NCI-H2171 treated with DMSO at 0.1 percent for 48 hours (cell line): ENCODE measurements at regions not wholly inside any gene's neighbourhood (a gene's known extent, or its start where the extent isn't known, plus 50 kb on each side); places are given as distances from the start of the nearest gene placed in this dataset.
A peak's percentile ranks its signal among the peaks of the same experiment; 100 is the strongest.
"Not testable (repeated sequence)": the region's sequence is repeated elsewhere in the genome, so short reads cannot be mapped to it uniquely, and the experiment has no call there.

ENCODE experiments used
- DNase-seq: peaks from one replicate; lab custom pipeline; 2025; lab: John Stamatoyannopoulos, UW

DNA sequence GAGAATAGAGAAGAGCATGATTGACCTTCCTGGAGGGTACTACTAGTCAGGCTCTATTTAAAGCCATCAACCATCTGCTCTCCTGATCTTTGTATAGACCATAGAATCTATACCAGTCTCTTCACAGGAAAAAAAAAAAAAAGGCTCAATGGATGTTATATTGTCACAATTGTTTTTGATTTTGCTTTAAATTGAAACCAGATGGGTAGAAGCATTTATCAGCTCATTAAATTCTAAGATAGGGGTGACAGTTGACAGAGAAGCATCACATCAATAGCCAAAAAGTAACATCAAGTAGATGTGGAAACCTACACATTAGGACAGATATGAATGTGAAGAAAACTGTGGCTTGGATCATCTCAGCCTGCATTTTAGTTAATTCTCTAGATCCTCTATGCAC, 558.9 kb upstream of the MBL2 start:
- no peak for DNase-seq

DNA sequence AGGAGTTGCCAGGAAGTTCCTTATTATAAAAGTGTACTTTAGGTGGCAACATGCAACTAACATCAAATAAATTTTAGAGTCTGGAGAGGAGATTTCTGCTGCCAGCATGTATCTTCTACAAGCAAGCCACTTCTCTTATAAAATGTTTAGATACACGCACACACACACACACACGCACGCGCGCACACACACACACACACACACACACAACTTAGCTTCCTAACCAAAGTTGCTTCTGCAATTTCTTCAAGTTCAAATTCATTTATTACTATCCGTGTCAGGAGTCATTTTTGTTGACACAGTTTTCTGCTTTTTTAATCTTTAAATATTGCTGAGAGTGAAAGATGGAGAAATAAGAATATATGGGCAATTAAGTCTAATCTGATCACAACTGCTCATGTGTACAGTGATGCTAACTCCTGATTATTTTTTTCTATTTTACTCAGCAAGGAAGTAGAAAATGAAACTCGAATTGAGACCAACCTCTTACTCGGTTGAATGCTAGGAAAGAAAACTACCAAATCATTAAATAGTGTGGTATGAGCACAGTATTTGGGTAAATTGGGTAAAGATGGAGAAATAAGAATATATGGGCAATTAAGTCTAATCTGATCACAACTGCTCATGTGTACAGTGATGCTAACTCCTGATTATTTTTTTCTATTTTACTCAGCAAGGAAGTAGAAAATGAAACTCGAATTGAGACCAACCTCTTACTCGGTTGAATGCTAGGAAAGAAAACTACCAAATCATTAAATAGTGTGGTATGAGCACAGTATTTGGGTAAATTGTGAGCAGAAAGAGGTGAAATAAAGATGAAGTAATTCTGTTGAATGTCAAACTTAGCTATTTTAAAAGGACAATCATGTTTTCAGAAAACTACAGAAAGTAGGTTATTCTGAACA, 554.1 kb upstream of the MBL2 start:
- DNase-seq, result not testable (repeated sequence)

DNA sequence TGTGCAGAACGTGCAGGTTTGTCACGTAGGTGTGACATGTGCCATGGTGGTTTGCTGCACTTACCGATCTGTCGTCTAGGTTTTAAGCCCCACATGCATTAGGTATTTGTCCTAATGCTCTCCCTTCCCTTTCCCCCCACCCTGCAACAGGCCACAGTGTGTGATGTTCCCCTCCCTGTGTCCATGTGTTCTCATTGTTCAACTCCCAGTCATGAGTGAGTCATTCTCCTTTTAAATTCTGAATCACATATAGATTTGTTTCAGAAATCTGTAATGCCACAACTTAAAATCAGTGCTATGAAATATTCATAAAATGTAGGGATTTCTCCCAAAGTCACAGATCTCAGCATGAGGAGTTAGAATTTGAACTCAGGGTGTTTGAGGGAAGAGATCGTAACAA, 552.5 kb upstream of the MBL2 start:
- no peak for DNase-seq

DNA sequence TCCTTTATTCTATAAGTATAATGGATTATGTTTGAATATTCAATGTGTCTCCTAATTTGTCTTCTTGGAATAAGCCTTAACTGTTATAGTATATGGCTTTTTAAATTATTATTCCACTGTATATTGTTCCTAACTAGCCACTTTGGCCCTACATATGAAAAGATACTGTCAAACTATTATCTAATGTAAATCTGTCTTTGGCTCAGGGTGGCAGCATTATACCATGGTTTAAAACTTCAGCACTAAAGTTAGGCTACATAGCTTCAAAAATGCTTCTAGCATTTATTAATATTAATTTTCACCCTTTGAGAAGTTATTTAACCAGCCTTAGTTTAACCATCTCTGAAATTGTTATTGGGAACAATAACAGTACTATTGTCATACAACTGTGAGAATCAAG, 543.1 kb upstream of the MBL2 start:
- DNase-seq, result no peak

DNA sequence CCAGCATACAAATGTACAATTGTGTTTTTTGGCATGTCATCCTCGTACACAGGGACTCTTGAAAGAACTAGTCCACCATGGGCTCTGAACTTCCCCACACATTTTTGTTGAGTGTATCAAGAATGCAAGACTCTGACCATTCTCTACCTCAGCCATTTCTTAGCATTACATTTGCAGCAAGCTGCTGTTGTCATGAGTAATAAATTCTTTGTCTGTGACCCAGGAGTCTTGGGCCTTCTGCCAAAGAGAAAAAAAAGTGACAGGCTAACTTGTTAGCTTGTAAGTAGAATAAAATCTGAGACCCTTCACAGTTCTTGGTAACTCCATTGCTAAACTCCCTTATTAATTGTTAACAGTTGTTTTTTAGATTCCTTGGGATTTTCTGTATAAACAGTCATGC, 542.3 kb upstream of the MBL2 start:
- no peak for DNase-seq

DNA sequence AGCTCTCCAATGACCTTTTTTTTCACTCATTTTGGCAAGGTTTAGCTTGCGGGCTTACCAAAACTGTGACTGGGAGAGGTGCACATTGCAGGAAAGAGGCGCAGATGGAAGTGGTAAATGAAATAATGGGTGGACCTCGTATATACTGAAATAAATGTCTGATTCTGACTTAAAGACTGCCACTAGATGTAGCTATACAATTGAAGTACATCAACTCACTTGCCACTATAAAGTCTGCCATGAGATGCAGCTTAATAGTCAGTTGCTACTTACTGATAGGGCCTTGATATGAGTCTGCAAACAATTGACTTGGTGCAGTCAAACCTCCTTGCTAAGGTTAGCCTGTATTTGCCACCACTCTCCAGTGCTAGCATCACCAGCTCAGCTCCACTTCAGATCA, 525.9 kb upstream of the MBL2 start:
- DNase-seq, result no peak

DNA sequence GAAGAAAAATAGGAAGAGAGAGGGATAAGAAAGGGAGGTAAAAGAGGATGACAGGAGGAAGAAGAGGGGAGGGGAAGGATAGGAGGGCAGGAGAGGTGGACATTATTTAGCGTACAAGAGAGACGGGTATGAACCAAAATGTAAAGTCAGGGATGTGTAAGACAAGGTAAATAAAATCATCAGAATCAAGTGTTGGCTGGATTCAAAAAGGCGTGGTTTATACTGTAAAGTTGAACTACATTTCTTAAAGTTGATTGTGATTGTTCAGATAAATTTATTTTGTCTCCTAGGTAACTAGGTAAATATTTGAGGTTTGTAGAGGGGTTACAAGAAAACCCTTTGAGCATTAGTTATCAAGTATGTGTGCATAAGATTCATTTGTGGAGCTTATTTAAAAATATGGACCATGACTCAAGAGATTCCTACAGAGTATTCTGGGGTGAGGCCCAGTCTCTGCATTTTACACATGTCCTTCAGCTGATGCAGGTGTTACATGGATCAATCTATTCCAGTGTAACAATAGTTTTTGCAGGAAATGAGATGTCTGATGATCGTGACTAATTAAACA, 512.1 kb upstream of the MBL2 start:
- DNase-seq, result no peak

DNA sequence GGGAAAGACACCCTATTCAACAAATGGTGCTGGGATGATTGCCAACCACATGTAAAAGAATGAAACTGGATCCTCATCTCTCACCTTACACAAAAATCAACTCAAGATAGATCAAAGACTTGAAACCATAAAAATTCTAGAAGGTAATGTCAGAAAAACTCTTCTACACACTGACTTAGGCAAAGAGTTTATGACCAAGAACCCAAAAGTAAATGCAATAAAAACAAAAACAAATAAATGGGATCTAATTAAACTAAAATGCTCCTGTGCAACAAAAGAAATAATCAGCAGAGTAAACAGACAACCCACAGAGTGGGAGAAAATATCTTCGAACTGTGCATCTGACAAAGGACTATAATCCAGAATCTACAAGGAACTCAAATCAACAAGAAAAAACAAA, 504.2 kb upstream of the MBL2 start:
- no peak for DNase-seq

DNA sequence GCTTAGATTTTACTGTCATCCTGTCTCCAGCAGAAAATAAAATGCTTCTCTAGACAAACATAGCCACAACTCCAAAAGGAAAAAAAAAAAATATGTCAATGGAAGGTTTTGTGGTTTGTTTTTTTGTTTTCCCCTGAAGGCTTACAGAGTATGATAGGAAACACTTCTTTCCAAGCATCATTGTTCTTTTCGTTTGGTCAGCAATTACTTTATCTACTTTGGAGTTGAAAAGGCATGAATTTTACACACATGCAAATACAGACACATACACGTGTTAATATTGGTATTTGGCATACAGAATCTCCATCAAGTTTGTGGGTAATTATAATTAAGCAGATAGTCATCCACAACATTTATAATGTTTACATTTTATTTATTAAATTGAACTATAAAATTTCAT, 496.9 kb upstream of the MBL2 start:
- DNase-seq, result no peak

DNA sequence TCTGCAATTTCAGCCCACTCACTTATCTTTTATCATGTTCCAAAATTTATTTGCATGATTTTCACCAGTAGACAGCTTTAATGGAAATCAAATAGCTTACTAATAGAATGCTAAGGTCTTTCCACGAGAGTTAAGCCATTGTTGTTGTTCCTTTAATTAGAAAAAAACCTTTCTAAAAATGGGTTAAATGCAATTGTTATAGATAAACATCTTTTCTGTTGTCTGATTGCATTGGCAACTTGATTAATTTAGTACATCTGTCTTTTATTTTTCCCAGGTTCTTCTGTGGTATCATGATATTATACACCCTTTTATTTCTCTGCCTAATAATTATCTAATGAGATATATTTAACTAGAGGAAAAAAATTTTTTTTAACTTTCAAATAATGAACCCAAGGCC, 487.6 kb upstream of the MBL2 start:
- DNase-seq, result no peak

DNA sequence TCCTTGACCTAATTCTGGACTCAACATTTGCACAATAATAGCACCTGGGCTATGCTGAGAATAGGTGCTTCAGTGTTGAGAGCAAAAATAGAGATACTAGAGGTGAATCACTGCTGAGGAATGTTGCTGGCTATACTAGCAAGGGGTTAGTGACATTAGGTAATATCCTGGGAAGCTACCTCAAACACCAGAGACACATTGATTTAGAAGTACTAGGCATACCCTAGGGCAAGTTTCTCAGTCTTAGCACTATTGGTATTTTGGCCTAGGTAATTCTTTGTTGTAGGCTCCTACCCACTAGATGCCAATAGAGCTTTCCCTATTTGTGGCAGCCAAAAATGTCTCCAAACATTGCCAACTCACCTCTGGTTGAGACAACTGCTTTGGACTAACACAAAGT, 484.0 kb upstream of the MBL2 start:
- no peak for DNase-seq

DNA sequence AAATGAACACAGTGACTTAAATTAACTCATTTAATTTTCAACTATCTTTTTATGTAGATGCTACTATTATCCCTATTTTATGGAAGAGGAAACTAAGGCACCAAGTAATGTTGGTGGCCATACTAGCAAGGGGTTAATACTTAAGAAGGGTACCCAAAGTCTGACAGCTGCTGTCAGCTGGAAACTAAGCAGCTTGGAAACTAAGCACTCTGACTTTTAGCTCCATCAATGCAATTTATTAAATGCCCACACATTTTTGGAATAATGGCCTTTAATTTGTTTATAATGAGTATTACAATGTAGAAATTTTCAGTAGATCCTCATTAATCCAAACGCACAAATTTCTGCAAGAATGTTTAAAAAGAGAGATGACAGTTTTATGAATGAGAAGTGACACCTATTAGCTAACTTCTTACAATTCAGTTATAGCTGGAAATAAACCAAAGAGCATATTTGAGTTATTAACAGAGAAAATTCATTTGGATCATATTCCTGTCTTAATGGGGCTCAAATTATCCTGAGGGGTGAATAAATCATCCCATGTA, 483.1 kb upstream of the MBL2 start:
- no peak for DNase-seq

DNA sequence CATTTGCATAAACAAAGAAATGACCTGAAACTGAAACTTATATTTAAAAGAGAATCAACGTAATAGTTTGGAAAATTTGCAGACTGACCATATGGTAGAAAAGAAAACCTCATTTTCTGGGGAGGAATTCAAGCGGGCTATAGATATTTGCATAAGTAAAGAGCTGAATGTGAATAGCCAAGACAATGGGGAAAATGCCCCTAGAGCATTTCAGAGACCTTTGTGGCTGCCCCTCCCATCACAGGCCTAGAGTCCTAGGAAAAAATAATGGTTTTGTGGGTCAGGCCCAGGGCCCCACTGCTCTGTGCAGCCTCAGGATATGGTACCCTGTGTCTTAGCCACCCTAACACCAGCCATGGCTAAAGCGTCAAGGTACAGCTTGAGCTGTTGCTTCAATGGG, 480.6 kb upstream of the MBL2 start:
- DNase-seq, result no peak

DNA sequence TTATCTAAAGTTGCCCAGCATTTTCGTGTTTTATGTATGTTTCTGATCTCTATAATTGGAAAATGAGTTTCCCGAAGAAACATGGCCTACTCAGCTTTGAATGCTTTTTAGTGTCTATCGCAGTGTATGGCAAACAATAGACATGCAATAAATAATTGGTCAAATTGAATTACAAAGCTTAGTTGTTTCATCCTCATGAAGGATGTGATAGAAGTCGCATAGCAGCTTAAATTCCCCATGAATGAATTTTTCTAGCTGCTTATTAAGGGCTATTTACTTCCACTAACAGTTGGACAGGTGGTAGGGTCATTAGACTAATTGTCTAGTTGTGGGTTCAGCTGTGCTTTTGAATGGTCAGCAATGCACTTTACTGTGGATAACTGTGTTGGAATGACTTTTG, 467.3 kb upstream of the MBL2 start:
- DNase-seq, result no peak

DNA sequence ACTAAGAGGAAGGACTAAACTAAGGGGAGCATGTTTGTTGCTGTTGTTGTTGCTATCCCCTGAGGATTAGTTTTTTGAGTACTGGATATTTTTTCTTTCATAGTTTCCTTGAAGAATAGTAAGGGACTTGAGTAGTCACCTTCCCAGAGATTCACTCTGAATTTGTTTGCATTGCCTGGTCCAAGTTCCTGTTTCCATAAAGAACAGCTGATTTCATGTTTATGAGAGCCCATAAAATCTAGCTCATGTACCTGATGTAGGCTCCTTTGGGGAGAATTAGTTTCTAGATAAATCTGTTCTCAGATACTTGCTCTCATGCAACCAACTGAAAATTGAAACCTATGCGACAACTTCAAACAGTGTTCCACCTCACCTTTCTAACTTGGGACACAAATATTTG, 464.4 kb upstream of the MBL2 start:
- no peak for DNase-seq

DNA sequence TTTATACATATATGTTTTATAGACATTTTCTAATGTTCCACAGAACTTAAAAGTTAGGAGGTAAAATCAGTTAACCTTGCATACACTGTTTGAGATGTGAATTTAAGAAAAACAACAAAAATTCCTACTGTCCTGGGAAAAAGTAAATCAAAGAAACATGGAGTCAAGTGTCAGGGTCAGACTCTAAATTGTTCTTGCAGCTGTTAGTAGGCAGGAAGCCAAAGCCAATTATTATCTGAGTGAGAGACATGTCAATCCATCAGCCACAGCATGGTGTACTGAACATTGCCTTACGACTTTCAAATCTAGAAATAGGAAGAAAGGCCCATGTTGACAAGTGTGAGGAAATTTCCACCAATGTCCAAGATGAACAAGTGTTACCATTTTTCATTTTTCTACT, 461.2 kb upstream of the MBL2 start:
- DNase-seq, result no peak

DNA sequence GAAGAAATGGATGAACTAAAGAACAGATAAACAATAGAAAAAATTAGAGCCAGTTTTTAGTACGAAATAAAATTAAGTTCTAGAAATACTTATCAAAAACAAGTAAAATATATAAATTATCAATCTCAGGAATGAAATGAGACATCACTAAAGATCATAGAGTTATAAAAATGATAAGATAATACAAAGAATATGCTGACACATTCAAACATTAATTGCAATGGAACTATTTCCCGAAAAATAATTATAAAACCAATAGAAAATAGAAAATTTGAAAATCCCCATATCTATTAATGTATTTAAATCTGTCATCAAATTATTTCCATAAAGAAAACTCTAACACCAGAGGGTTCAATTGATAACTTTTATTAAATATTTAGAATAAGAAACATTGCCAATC, 458.1 kb upstream of the MBL2 start:
- no peak for DNase-seq

DNA sequence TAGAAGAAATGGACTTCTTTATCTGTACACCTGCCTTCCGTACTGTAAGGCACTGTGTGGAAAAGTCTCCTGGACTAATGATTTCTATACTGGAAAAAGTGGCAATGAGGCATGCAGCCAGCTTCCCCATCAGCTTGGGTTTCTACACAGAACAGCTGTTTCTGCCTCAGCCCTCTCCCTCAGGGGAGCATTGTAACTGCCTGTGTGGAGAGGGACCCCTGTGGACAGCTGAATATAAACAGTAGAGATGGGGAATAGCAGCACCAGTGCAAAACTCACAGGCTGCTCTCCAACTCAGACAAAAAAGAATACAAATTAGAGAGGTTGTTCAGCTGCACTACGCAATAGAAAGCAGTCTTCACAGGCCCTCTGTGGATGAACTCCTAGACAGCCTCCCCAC, 451.3 kb upstream of the MBL2 start:
- peak; percentile 20 for DNase-seq

DNA sequence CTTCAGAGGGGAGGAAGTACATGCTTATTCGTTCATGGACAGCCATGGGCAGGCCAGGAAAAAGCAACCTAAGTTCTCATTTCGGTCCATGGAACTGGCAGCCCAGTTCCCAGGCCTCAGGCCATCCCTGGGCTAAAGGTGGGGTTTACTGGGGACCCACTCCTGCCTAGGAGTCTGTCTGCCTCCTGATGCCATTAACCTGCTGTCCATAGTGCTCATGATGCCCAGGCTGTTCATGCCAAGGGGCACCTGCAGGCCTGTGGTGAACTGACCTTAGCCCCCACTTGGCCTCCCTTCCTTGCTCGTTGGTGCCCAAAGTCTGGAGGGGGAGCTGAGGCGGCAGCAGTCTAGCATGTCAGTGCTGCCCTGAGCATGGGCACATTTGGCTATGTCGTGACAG, 450.2 kb upstream of the MBL2 start:
- DNase-seq, result no peak

DNA sequence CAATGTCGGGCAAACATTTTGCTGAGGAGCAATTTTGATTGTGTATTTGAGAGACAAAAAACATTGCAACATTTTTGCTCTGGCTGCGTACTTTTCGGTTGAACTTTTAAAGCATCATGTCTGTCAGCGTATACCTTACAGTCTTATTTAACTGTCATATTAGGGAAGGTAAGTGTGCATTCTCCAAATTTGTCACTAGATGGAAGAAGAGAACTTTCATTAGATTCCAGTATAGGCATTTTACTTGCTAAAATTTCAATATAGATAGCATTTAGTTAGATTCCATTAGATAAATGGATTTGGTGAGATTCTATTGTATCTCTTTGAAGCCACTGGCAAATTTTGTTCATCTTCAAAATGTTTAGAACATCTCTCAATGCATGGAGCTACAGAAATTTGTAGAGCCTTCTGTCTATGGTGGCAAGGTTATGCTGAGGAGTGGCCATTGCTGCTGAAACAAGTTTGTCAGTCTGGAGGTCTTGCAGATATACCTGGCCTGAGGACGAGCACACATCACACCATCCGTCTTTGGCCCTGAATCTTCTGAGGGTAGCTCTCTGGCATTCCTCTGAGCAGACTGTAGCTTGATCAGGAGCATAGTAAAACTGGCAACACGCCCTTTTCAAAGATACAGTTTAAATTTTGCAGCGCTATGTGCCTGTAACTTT, 437.5 kb upstream of the MBL2 start:
- DNase-seq, result peak; percentile 9

DNA sequence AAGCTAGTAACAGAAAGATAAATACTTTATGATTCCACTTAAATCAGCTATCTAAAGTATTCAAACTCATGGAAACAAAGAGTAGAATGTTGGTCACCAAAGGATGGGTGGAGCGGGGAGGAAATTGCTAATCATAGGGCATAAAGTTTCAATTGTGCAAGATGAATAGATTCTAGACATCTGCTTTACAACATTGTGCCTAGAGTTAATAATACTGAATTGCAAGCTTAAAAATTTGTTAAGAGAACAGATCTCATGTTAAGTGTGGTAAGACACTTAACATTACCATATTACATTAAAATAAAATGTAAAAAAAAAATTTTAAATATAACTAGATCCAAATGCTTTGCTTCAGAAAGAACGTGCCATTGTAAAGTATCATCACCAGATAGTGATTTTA, 411.1 kb upstream of the MBL2 start:
- DNase-seq, result no peak

DNA sequence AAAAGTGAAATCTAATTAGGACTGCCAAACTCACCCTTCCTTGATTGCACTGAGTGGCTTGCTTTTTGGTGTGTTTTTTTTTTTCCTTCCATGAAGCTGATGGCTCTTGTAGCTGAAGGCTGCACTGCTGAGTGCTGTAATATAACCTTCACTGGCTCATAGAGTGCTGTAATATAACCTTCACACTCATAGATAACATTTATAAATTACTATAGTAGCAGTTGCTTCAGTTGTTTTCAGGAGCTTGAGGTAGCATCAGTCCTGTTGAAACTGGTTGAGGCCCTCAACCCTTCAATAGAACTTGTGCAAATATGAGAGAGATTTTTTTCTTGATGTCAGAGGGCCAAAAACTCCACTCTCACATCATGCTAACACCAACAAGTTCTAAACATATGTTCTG, 404.9 kb upstream of the MBL2 start:
- DNase-seq, result no peak

DNA sequence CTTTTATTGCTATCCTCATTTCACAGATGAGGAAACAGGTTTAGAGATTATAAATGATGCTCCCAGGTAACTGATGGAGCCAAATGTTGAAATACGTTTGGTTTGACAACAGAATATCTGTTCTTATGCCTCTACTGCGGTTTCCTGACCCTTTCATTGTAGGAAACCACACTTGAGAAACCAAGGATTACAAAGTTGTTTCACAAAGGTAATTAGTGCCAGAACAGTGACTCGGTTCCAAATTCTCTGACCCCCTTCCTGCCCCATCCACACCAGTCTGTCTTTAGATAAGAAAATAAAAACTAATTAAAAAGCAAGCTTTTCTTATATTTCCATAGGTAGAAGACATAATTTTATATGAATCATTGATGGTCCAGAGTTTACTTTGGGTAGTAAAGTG, 393.7 kb upstream of the MBL2 start:
- no peak for DNase-seq
